Gastroesophageal sphincter (tissue), 4 donors: ENCODE measurements at regions not wholly inside any gene's neighbourhood (a gene's known extent, or its start where the extent isn't known, plus 50 kb on each side); places are given as distances from the start of the nearest gene placed in this dataset.

Experiments
- ATAC-seq: fragments of 150-250 bp; one replicate; pipeline ENCODE4 v1.9.1; 2016; ENCODE audit warnings: mild to moderate bottlenecking, moderate library complexity
- H3K27ac ChIP-seq, 4 donors: fragments of 200-600 bp; sonication (generic) in 3 of 4; 1 replicate in 3 of 4; 2 replicates in 1 of 4; pipeline ENCODE4 v1.5.1; 2016 to 2019
- H3K27me3 ChIP-seq: fragments of 200-600 bp; sonication (generic); one replicate; pipeline ENCODE4 v1.5.1; 2019
- H3K36me3 ChIP-seq, 2 donors: fragments of 200-600 bp; sonication (generic); one replicate each; pipeline ENCODE4 v1.5.1; 2019; ENCODE audit warnings: control low read depth in 1 of 2
- H3K4me1 ChIP-seq, 3 donors: fragments of 200-600 bp; sonication (generic); 1 replicate in 2 of 3; 2 replicates in 1 of 3; pipeline ENCODE4 v1.5.1; 2016 to 2019; ENCODE audit warnings: control low read depth in 2 of 3
- H3K4me3 ChIP-seq, 2 donors: fragments of 200-600 bp; sonication (generic); one replicate each; pipeline ENCODE4 v1.5.1; 2019; ENCODE audit warnings: mild to moderate bottlenecking in 1 of 2, moderate library complexity in 1 of 2
- H3K9me3 ChIP-seq, 3 donors: fragments of 200-600 bp; sonication (generic); one replicate each; pipeline ENCODE4 v1.5.1; 2017 to 2019; ENCODE audit warnings: control low read depth in 2 of 3
- CTCF ChIP-seq, 4 experiments: fragments of 200-600 bp in 2 of 4; fragments of 450-650 bp in 2 of 4; sonication (generic) in 1 of 4; IDR thresholded peaks; one replicate each; pipeline ENCODE4 v1.5.1; 2017 to 2019; ENCODE audit warnings: antibody characterized with exemption in 4 of 4, mild to moderate bottlenecking in 2 of 4, moderate library complexity in 2 of 4
- EP300 ChIP-seq: sonication (generic); formaldehyde crosslinking; IDR thresholded peaks from one replicate; pipeline ENCODE4 v1.6.1; 2017; ENCODE audit warnings: antibody characterized with exemption, mild to moderate bottlenecking
- POLR2A ChIP-seq, 2 donors: fragments of 450-650 bp; IDR thresholded peaks; one replicate each; pipeline ENCODE4 v1.6.1; 2017; ENCODE audit warnings: antibody characterized with exemption in 2 of 2, mild to moderate bottlenecking in 2 of 2, moderate library complexity in 1 of 2
- POLR2AphosphoS5 ChIP-seq: sonication (generic); formaldehyde crosslinking; IDR thresholded peaks from one replicate; pipeline ENCODE4 v1.6.1; 2017; ENCODE audit warnings: antibody characterized with exemption
- WGBS, 2 donors: methylation state at CpG; one replicate each; pipeline ENCODE4 v1.1.5; 2018; ENCODE audit warnings: low coverage in 1 of 2; 5-methylcytosine and 5-hydroxymethylcytosine counted together

- H3K9me3 ChIP-seq: peaks cover 0 to 10% (median 0%) of the 10 kb centered on the region in 3 donors
- H3K27ac ChIP-seq: no peak overlapping the region
- no peak for ATAC-seq
- H3K4me1 ChIP-seq: no peaks in the 10 kb centered on the region
- no peaks in the 10 kb centered on the region for H3K27me3 ChIP-seq
- no peaks in the 10 kb centered on the region for H3K36me3 ChIP-seq
- 82 to 100% methylated on average over 5 to 6 of the region's 6 CpGs for WGBS, 2 donors
- H3K4me3 ChIP-seq: no peak overlapping the region
- TF ChIP-seq POLR2A (IDR thresholded peaks at IDR 0.05): no peak
- no peak for TF ChIP-seq POLR2AphosphoS5
- TF ChIP-seq CTCF (IDR thresholded peaks at IDR 0.05): no peak
- no peak for TF ChIP-seq EP300
Observed at GRCh38 chr16:86374603-86375130, 135.7 kb upstream of the FOXF1 start.

- H3K27ac ChIP-seq: no peak overlapping the region
- TF ChIP-seq EP300 (no peak), POLR2AphosphoS5 (no peak), POLR2A (IDR thresholded peaks at IDR 0.05) (no peak), CTCF (IDR thresholded peaks at IDR 0.05) (no peak)
- no peaks in the 10 kb centered on the region for H3K36me3 ChIP-seq
- no peaks in the 10 kb centered on the region for H3K4me1 ChIP-seq
- no peak for ATAC-seq
- H3K27me3 ChIP-seq: no peaks in the 10 kb centered on the region
- no peak overlapping the region for H3K4me3 ChIP-seq
- 76 to 80% methylated on average over 4 to 5 of the region's 5 CpGs for WGBS, 2 donors
- peaks cover 0 to 10% (median 0%) of the 10 kb centered on the region in 3 donors for H3K9me3 ChIP-seq
Observed at GRCh38 chr16:86375364-86375763, 135.0 kb upstream of the FOXF1 start.

GRCh38 chr16:86375851-86376250, 134.5 kb upstream of the FOXF1 start:
- Histone ChIP-seq H3K4me1 (no peaks in the 10 kb centered on the region), H3K27ac (no peak overlapping the region), H3K27me3 (no peaks in the 10 kb centered on the region), H3K4me3 (no peak overlapping the region), H3K36me3 (no peaks in the 10 kb centered on the region), H3K9me3 (peaks cover 0 to 10% (median 0%) of the 10 kb centered on the region in 3 donors)
- TF ChIP-seq POLR2A (IDR thresholded peaks at IDR 0.05): no peak
- TF ChIP-seq EP300: no peak
- no peak for TF ChIP-seq POLR2AphosphoS5
- no peak for TF ChIP-seq CTCF (IDR thresholded peaks at IDR 0.05)
- WGBS, 2 donors: 79 to 81% methylated on average over 5 to 6 of the region's 9 CpGs
- ATAC-seq: no peak

GRCh38 chr16:86376837-86377236, 133.5 kb upstream of the FOXF1 start:
- Histone ChIP-seq H3K27ac (no peak overlapping the region), H3K9me3 (peaks cover 0 to 10% (median 0%) of the 10 kb centered on the region in 3 donors), H3K36me3 (no peaks in the 10 kb centered on the region), H3K4me1 (no peaks in the 10 kb centered on the region), H3K27me3 (no peaks in the 10 kb centered on the region), H3K4me3 (no peak overlapping the region)
- 91 to 100% methylated on average over 3 of the region's 4 CpGs for WGBS, 2 donors
- TF ChIP-seq POLR2A (IDR thresholded peaks at IDR 0.05) (no peak), POLR2AphosphoS5 (no peak), CTCF (IDR thresholded peaks at IDR 0.05) (no peak), EP300 (no peak)
- no peak for ATAC-seq

GRCh38 chr16:86377251-86378022, 132.9 kb upstream of the FOXF1 start:
- Histone ChIP-seq H3K27me3 (no peaks in the 10 kb centered on the region), H3K4me3 (no peak overlapping the region), H3K9me3 (peaks cover 0 to 10% (median 0%) of the 10 kb centered on the region in 3 donors), H3K36me3 (no peaks in the 10 kb centered on the region), H3K4me1 (no peaks in the 10 kb centered on the region), H3K27ac (no peak overlapping the region)
- TF ChIP-seq CTCF (IDR thresholded peaks at IDR 0.05): no peak
- TF ChIP-seq POLR2AphosphoS5: no peak
- no peak for TF ChIP-seq EP300
- TF ChIP-seq POLR2A (IDR thresholded peaks at IDR 0.05): no peak
- ATAC-seq: no peak
- WGBS, 2 donors: 75% methylated on average over 3 of the region's 27 CpGs; no CpG with 5 or more reads in 1 of the 2 donors
